ENCODE measurements at regions not wholly inside any gene's neighbourhood (a gene's known extent, or its start where the extent isn't known, plus 50 kb on each side); places are given as distances from the start of the nearest gene placed in this dataset.

- TF ChIP-seq POLR2A (IDR thresholded peaks at IDR 0.05; ENCODE audit: low read depth, low read length) (no peak), POLR2AphosphoS5 (IDR thresholded peaks at IDR 0.05; ENCODE audit: low read depth, low read length) (no peak), TAF1 (IDR thresholded peaks at IDR 0.05; ENCODE audit: borderline replicate concordance, low read depth, low read length) (no peak)
These were observed 1293.2 kb upstream of the GOT2 start for GRCh38 chr16:60027351-60027750.

Measured in GM12892 (cell line).